ENCODE measurements at regions not wholly inside any gene's neighbourhood (a gene's known extent, or its start where the extent isn't known, plus 50 kb on each side); places are given as distances from the start of the nearest gene placed in this dataset.

GRCh38 chr1:58076258-58076657, 470.3 kb downstream of the OMA1 start:
- Histone ChIP-seq H3K36me3 (ENCODE audit: control insufficient read depth, insufficient read depth, low read length) (no peaks in the 10 kb centered on the region), H3K79me2 (ENCODE audit: control insufficient read depth, insufficient read depth, low read length) (no peaks in the 10 kb centered on the region), H2AFZ (ENCODE audit: low read depth, low read length) (no peak overlapping the region), H3K9me1 (ENCODE audit: control insufficient read depth, insufficient read depth, low read length) (no peaks in the 10 kb centered on the region), H3K9ac (ENCODE audit: insufficient read depth in 1 of 2, low read depth in 2 of 2, low read length in 2 of 2) (no peak overlapping the region), H4K20me1 (replicated peaks; ENCODE audit: control insufficient read depth, insufficient read depth, low read length) (no peaks in the 10 kb centered on the region; the same call in 1 of the 2 replicates), H3K4me3 (no peak overlapping the region), H3K4me2 (ENCODE audit: insufficient read depth, low read length) (no peak overlapping the region), H3K4me1 (replicated peaks in 1 of 2; ENCODE audit: control insufficient read depth in 2 of 2, insufficient read depth in 2 of 2, low read length in 2 of 2) (no peaks in the 10 kb centered on the region), H3K27me3 (ENCODE audit: control insufficient read depth in 2 of 2, insufficient read depth in 2 of 2, low read length in 2 of 2) (no peaks in the 10 kb centered on the region), H3K9me3 (replicated peaks; ENCODE audit: control insufficient read depth, insufficient read depth, low read depth, low read length) (no peaks in the 10 kb centered on the region), H3K27ac (ENCODE audit: extremely low read depth, low read depth, low read length) (no peak overlapping the region)
- POLR2A ChIA-PET = no interaction called here
- CTCF ChIA-PET (ENCODE audit: low intra/inter-chr PET ratio) = no interaction called here
- no TSS peak for BruUV-seq (replicated peaks)
- TF ChIP-seq MBD1 (CRISPR knock-in tag; IDR thresholded peaks at IDR 0.05) = no peak
- TF ChIP-seq ZNF57 (CRISPR knock-in tag; IDR thresholded peaks at IDR 0.05) = no peak
- TF ChIP-seq ZNF589 (CRISPR knock-in tag; IDR thresholded peaks at IDR 0.05; ENCODE audit: low read depth) = no peak
- TF ChIP-seq HNRNPUL1 (IDR thresholded peaks at IDR 0.05; ENCODE audit: low read length) = no peak
- no peak for TF ChIP-seq TBP (optimal IDR thresholded peaks at IDR 0.05; ENCODE audit: low read depth, low read length)
- in situ Hi-C loops (cut with MboI) (no loop called here), intact Hi-C loops (cut with micrococcal nuclease) (no loop called here)
- FAIRE-seq (no peak), ATAC-seq (no peak), DNase-seq (ENCODE audit: extremely low read depth in 1 of 4, low spot score in 3 of 4) (no peak)
- WGBS (ENCODE audit: insufficient coverage, low coverage, missing lambda C conversion rate) = 0% methylated on average over 2 of the region's 2 CpGs

- Histone ChIP-seq H3K36me3 (ENCODE audit: control insufficient read depth, insufficient read depth, low read length) (no peaks in the 10 kb centered on the region), H3K9me1 (ENCODE audit: control insufficient read depth, insufficient read depth, low read length) (no peaks in the 10 kb centered on the region), H3K27ac (ENCODE audit: extremely low read depth, low read depth, low read length) (no peak overlapping the region), H3K4me1 (replicated peaks in 1 of 2; ENCODE audit: control insufficient read depth in 2 of 2, insufficient read depth in 2 of 2, low read length in 2 of 2) (no peaks in the 10 kb centered on the region), H2AFZ (ENCODE audit: low read depth, low read length) (no peak overlapping the region), H3K9me3 (replicated peaks; ENCODE audit: control insufficient read depth, insufficient read depth, low read depth, low read length) (no peaks in the 10 kb centered on the region), H3K4me3 (no peak overlapping the region), H4K20me1 (replicated peaks; ENCODE audit: control insufficient read depth, insufficient read depth, low read length) (no peaks in the 10 kb centered on the region; the same call in 1 of the 2 replicates), H3K9ac (ENCODE audit: insufficient read depth in 1 of 2, low read depth in 2 of 2, low read length in 2 of 2) (no peak overlapping the region), H3K27me3 (ENCODE audit: control insufficient read depth in 2 of 2, insufficient read depth in 2 of 2, low read length in 2 of 2) (no peaks in the 10 kb centered on the region), H3K4me2 (ENCODE audit: insufficient read depth, low read length) (no peak overlapping the region), H3K79me2 (ENCODE audit: control insufficient read depth, insufficient read depth, low read length) (no peaks in the 10 kb centered on the region)
- TF ChIP-seq PTRF (tag; IDR thresholded peaks at IDR 0.05) (no peak), PATZ1 (CRISPR knock-in tag; IDR thresholded peaks at IDR 0.05; ENCODE audit: borderline replicate concordance) (no peak), ZNF24 (IDR thresholded peaks at IDR 0.05) (no peak), ETV1 (tag; conservative IDR thresholded peaks at IDR 0.05; ENCODE audit: low read depth) (no peak), ARID1B (IDR thresholded peaks at IDR 0.05) (no peak), RCOR1 (IDR thresholded peaks at IDR 0.05; ENCODE audit: borderline replicate concordance in 1 of 2, low read depth in 2 of 2, low read length in 2 of 2) (no peak), TFE3 (CRISPR knock-in tag; IDR thresholded peaks at IDR 0.05) (peak; percentile 85)
- ATAC-seq (no peak), FAIRE-seq (no peak), DNase-seq (ENCODE audit: extremely low read depth in 1 of 4, low spot score in 3 of 4) (no peak)
- ChIA-PET CTCF (ENCODE audit: low intra/inter-chr PET ratio) (no interaction called here), POLR2A (interaction anchor here (0.7 kb wide), 1 partner anchor 30 kb away, joined by 3 read pairs; no protein-coding TSS in a partner anchor)
- in situ Hi-C loops (cut with MboI) = no loop called here
- intact Hi-C loops (cut with micrococcal nuclease) = no loop called here
- WGBS (ENCODE audit: insufficient coverage, low coverage, missing lambda C conversion rate) = 0% methylated on average over 1 of the region's 1 CpG
- no TSS peak for BruUV-seq (replicated peaks)
Measured at GRCh38 chr1:58075188-58075578, 471.3 kb downstream of the OMA1 start.

All from K562 (cell line).